ENCODE measurements at regions not wholly inside any gene's neighbourhood (a gene's known extent, or its start where the extent isn't known, plus 50 kb on each side); places are given as distances from the start of the nearest gene placed in this dataset.

- no peak overlapping the region for H2BK5ac ChIP-seq (ENCODE audit: low read depth, low read length)
- H4K8ac ChIP-seq (ENCODE audit: extremely low read depth, insufficient read depth, low read length): no peak overlapping the region
- H2AK5ac ChIP-seq (ENCODE audit: low read depth, low read length): no peak overlapping the region; the same call in 1 of the 2 replicates
- CTCF ChIA-PET (ENCODE audit: partially characterized antibody): interaction anchor here (1.0 kb wide), 1 partner anchor 16 kb away, joined by 3 read pairs; no protein-coding TSS in a partner anchor
- no peak overlapping the region for H3K14ac ChIP-seq (ENCODE audit: insufficient read length)
- 85% methylated on average over 1 of the region's 1 CpG; no CpG with 5 or more reads in 1 of the 2 experiments for WGBS, 2 experiments (ENCODE audit: extremely low coverage in 1 of 2, insufficient coverage in 1 of 2, insufficient read length in 1 of 2, insufficient replicate concordance in 2 of 2, low coverage in 1 of 2, low lambda C conversion rate in 2 of 2, missing lambda C conversion rate in 1 of 2)
- no peak overlapping the region for H2BK120ac ChIP-seq (replicated peaks; ENCODE audit: low read depth, low read length)
- no peaks in the 10 kb centered on the region for H3K27me3 ChIP-seq (replicated peaks in 1 of 4; ENCODE audit: control insufficient read depth in 3 of 4, extremely low read depth in 1 of 4, insufficient read depth in 3 of 4, low read length in 3 of 4)
- H2BK12ac ChIP-seq (ENCODE audit: low read depth, low read length): no peak overlapping the region; the same call in 1 of the 2 replicates
- POLR2A ChIA-PET (ENCODE audit: partially characterized antibody): no interaction called here
- no peak overlapping the region for H3K56ac ChIP-seq (replicated peaks; ENCODE audit: insufficient read length, low read depth, low read length)
- no peak overlapping the region for H3K4me2 ChIP-seq (ENCODE audit: insufficient read depth in 1 of 2, low read depth in 2 of 2, low read length in 2 of 2)
- no peaks in the 10 kb centered on the region for H4K20me1 ChIP-seq (replicated peaks in 1 of 2; ENCODE audit: control insufficient read depth in 1 of 2, insufficient read depth in 2 of 2, low read length in 2 of 2)
- no peak overlapping the region for H3K4me3 ChIP-seq (ENCODE audit: extremely low read depth in 1 of 4, insufficient read depth in 2 of 4, low read depth in 3 of 4, low read length in 4 of 4)
- H3K23ac ChIP-seq (ENCODE audit: insufficient read length): no peak overlapping the region
- H3K9me3 ChIP-seq (ENCODE audit: insufficient read depth in 2 of 2, low read depth in 1 of 2, low read length in 1 of 2): 0 out of 4 replicates have a peak, but pooled peaks cover 0 to 2% of the 10 kb centered on the region in 2 experiments
- H3K36me3 ChIP-seq (ENCODE audit: control insufficient read depth in 2 of 4, insufficient read depth in 4 of 4, low read length in 3 of 4): no peaks in the 10 kb centered on the region
- no peaks in the 10 kb centered on the region for H3K79me2 ChIP-seq (ENCODE audit: control insufficient read depth in 1 of 2, insufficient read depth in 2 of 2, low read length in 2 of 2)
- no peak overlapping the region for H4K91ac ChIP-seq (replicated peaks; ENCODE audit: insufficient read length, low read length)
- DNase-seq (ENCODE audit: low read depth in 1 of 2, low spot score in 2 of 2): no peak
- no peak overlapping the region for H4K5ac ChIP-seq (ENCODE audit: insufficient read length, low read depth, low read length)
- no peak overlapping the region for H3K4ac ChIP-seq (replicated peaks; ENCODE audit: insufficient read length, low read depth, low read length)
- no peak overlapping the region for H3K27ac ChIP-seq (ENCODE audit: low read depth, low read length)
- no peak overlapping the region for H3K18ac ChIP-seq (ENCODE audit: extremely low read depth, low read length)
- H2BK20ac ChIP-seq (ENCODE audit: low read length): no peak overlapping the region
- no peak overlapping the region for H2AFZ ChIP-seq (ENCODE audit: low read length)
- H3K9ac ChIP-seq (replicated peaks in 1 of 4; ENCODE audit: extremely low read depth in 1 of 4, low read depth in 3 of 4, low read length in 3 of 4): no peak overlapping the region
- H3K79me1 ChIP-seq (ENCODE audit: low read depth, low read length): no peaks in the 10 kb centered on the region
- no peaks in the 10 kb centered on the region for H3K23me2 ChIP-seq (ENCODE audit: low read depth, low read length)
- no peak overlapping the region; the same call in 1 of the 2 replicates for H2BK15ac ChIP-seq (ENCODE audit: low read length)
- no peaks in the 10 kb centered on the region for H3K4me1 ChIP-seq (replicated peaks in 1 of 4; ENCODE audit: control insufficient read depth in 3 of 4, insufficient read depth in 4 of 4, low read length in 3 of 4)
- no peak for FAIRE-seq
- TF ChIP-seq CHD2 (IDR thresholded peaks at IDR 0.05; ENCODE audit: low read length) (no peak), EGR1 (IDR thresholded peaks at IDR 0.05; ENCODE audit: borderline replicate concordance, low read depth, low read length) (no peak), RBBP5 (IDR thresholded peaks at IDR 0.05; ENCODE audit: borderline replicate concordance, low read depth, low read length) (no peak), MAFK (IDR thresholded peaks at IDR 0.05; ENCODE audit: low read depth, low read length) (no peak), BRCA1 (IDR thresholded peaks at IDR 0.05; ENCODE audit: low read depth, low read length) (no peak), SIX5 (IDR thresholded peaks at IDR 0.05; ENCODE audit: low read depth, low read length) (no peak), TBP (IDR thresholded peaks at IDR 0.05; ENCODE audit: low read depth, low read length) (no peak), JUN (IDR thresholded peaks at IDR 0.05; ENCODE audit: low read depth, low read length) (no peak), EP300 (IDR thresholded peaks at IDR 0.05; ENCODE audit: borderline replicate concordance in 1 of 2, low read depth in 2 of 2, low read length in 2 of 2) (no peak), BACH1 (IDR thresholded peaks at IDR 0.05; ENCODE audit: low read length) (no peak), FOSL1 (IDR thresholded peaks at IDR 0.05; ENCODE audit: insufficient read depth, low read depth, low read length) (no peak), ASH2L (IDR thresholded peaks at IDR 0.05; ENCODE audit: low read length) (no peak), CREB1 (IDR thresholded peaks at IDR 0.05) (no peak), CEBPB (IDR thresholded peaks at IDR 0.05; ENCODE audit: low read depth, low read length) (no peak), HDAC6 (IDR thresholded peaks at IDR 0.05; ENCODE audit: low read depth, low read length) (no peak), SRF (IDR thresholded peaks at IDR 0.05; ENCODE audit: low read depth, low read length) (no peak), TAF1 (IDR thresholded peaks at IDR 0.05; ENCODE audit: low read depth, low read length) (no peak)
These were observed 480.8 kb upstream of the CTNND2 start for GRCh38 chr5:12385095-12385494.

All from H1 (cell line).